ENCODE measurements at regions not wholly inside any gene's neighbourhood (a gene's known extent, or its start where the extent isn't known, plus 50 kb on each side); places are given as distances from the start of the nearest gene placed in this dataset.
"Not testable (repeated sequence)": the region's sequence is repeated elsewhere in the genome, so short reads cannot be mapped to it uniquely, and the experiment has no call there.

GRCh38 chr6:125454351-125454750 lies 152.6 kb upstream of the HDDC2 start:
- Histone ChIP-seq H3K27ac (ENCODE audit: insufficient read depth, low read depth, low read length) (no peak overlapping the region), H3K4me1 (ENCODE audit: control insufficient read depth, extremely low read depth, insufficient read depth, low read length) (no peaks in the 10 kb centered on the region), H3K9me1 (replicated peaks; ENCODE audit: control insufficient read depth, extremely low read depth, insufficient read depth, low read length) (no peaks in the 10 kb centered on the region), H2AFZ (ENCODE audit: low read depth, low read length) (no peak overlapping the region), H3K9ac (replicated peaks; ENCODE audit: extremely low read depth, insufficient read depth, low read length) (no peak overlapping the region), H4K20me1 (replicated peaks; ENCODE audit: control insufficient read depth, extremely low read depth, insufficient read depth, low read length) (no peaks in the 10 kb centered on the region), H3K27me3 (ENCODE audit: control insufficient read depth in 2 of 2, insufficient read depth in 2 of 2, low read length in 2 of 2) (no peaks in the 10 kb centered on the region), H3K4me2 (ENCODE audit: insufficient read depth, low read length) (no peak overlapping the region), H3K36me3 (ENCODE audit: control insufficient read depth in 2 of 2, extremely low read depth in 1 of 2, insufficient read depth in 2 of 2, low read length in 2 of 2) (no peaks in the 10 kb centered on the region), H3K79me2 (ENCODE audit: control insufficient read depth, insufficient read depth, low read length) (no peaks in the 10 kb centered on the region), H3K4me3 (replicated peaks in 1 of 3; ENCODE audit: insufficient read depth in 1 of 3, low read depth in 1 of 3, low read length in 3 of 3) (no peak overlapping the region), H3K9me3 (replicated peaks; ENCODE audit: control insufficient read depth, insufficient read depth, low read length) (no peaks in the 10 kb centered on the region)
- DNase-seq (ENCODE audit: low read depth, low spot score): no peak
- no peak for FAIRE-seq
- ChIA-PET POLR2A (no interaction called here), CTCF (no interaction called here)
- no TSS peak for BruUV-seq (replicated peaks)
- intact Hi-C loops (cut with micrococcal nuclease): no loop called here
- TF ChIP-seq POLR2A (IDR thresholded peaks at IDR 0.05; ENCODE audit: low read depth, low read length) (no peak), GATA2 (IDR thresholded peaks at IDR 0.05; ENCODE audit: insufficient read depth, insufficient read length, low read depth, low read length) (no peak), EZH2 (IDR thresholded peaks at IDR 0.05; ENCODE audit: borderline replicate concordance, low read depth, low read length, severe bottlenecking) (no peak), MYC (IDR thresholded peaks at IDR 0.05; ENCODE audit: low read depth, low read length) (no peak), FOS (IDR thresholded peaks at IDR 0.05; ENCODE audit: borderline replicate concordance, insufficient read depth, low read length) (no peak), POLR2AphosphoS5 (IDR thresholded peaks at IDR 0.05; ENCODE audit: insufficient read depth, low read depth, low read length) (no peak), JUN (IDR thresholded peaks at IDR 0.05; ENCODE audit: borderline replicate concordance, insufficient read depth, insufficient read length, low read depth) (no peak)
- TF ChIP-seq, protein P1, sequence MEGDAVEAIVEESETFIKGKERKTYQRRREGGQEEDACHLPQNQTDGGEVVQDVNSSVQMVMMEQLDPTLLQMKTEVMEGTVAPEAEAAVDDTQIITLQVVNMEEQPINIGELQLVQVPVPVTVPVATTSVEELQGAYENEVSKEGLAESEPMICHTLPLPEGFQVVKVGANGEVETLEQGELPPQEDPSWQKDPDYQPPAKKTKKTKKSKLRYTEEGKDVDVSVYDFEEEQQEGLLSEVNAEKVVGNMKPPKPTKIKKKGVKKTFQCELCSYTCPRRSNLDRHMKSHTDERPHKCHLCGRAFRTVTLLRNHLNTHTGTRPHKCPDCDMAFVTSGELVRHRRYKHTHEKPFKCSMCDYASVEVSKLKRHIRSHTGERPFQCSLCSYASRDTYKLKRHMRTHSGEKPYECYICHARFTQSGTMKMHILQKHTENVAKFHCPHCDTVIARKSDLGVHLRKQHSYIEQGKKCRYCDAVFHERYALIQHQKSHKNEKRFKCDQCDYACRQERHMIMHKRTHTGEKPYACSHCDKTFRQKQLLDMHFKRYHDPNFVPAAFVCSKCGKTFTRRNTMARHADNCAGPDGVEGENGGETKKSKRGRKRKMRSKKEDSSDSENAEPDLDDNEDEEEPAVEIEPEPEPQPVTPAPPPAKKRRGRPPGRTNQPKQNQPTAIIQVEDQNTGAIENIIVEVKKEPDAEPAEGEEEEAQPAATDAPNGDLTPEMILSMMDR (IDR thresholded peaks at IDR 0.05; ENCODE audit: extremely low read depth in 1 of 2, insufficient read depth in 1 of 2, low read depth in 1 of 2, low read length in 2 of 2): no peak
- TF ChIP-seq, protein P2, sequence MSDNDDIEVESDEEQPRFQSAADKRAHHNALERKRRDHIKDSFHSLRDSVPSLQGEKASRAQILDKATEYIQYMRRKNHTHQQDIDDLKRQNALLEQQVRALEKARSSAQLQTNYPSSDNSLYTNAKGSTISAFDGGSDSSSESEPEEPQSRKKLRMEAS (IDR thresholded peaks at IDR 0.05; ENCODE audit: insufficient read depth, insufficient read length): no peak
- dilution Hi-C loops (cut with MboI; ENCODE audit: extremely low pct_ligation_motif_present, low sequenced_read_pairs): no loop called here

- H3K9me3 ChIP-seq (replicated peaks; ENCODE audit: control insufficient read depth, insufficient read depth, low read length); H3K9ac ChIP-seq (replicated peaks; ENCODE audit: extremely low read depth, insufficient read depth, low read length); H2AFZ ChIP-seq (ENCODE audit: low read depth, low read length); dilution Hi-C loops (cut with MboI; ENCODE audit: extremely low pct_ligation_motif_present, low sequenced_read_pairs); H3K27ac ChIP-seq (ENCODE audit: insufficient read depth, low read depth, low read length); H3K4me1 ChIP-seq (ENCODE audit: control insufficient read depth, extremely low read depth, insufficient read depth, low read length); intact Hi-C loops (cut with micrococcal nuclease); POLR2A ChIA-PET; H3K9me1 ChIP-seq (replicated peaks; ENCODE audit: control insufficient read depth, extremely low read depth, insufficient read depth, low read length); CTCF ChIA-PET; BruUV-seq (replicated peaks); H3K36me3 ChIP-seq (ENCODE audit: control insufficient read depth in 2 of 2, extremely low read depth in 1 of 2, insufficient read depth in 2 of 2, low read length in 2 of 2); H3K4me3 ChIP-seq (replicated peaks in 1 of 3; ENCODE audit: insufficient read depth in 1 of 3, low read depth in 1 of 3, low read length in 3 of 3); H4K20me1 ChIP-seq (replicated peaks; ENCODE audit: control insufficient read depth, extremely low read depth, insufficient read depth, low read length); H3K79me2 ChIP-seq (ENCODE audit: control insufficient read depth, insufficient read depth, low read length); DNase-seq (ENCODE audit: low read depth, low spot score); H3K4me2 ChIP-seq (ENCODE audit: insufficient read depth, low read length); H3K27me3 ChIP-seq (ENCODE audit: control insufficient read depth in 2 of 2, insufficient read depth in 2 of 2, low read length in 2 of 2); FAIRE-seq: not testable (repeated sequence)
Observed at GRCh38 chr6:125458493-125458892, 156.7 kb upstream of the HDDC2 start.

DNA sequence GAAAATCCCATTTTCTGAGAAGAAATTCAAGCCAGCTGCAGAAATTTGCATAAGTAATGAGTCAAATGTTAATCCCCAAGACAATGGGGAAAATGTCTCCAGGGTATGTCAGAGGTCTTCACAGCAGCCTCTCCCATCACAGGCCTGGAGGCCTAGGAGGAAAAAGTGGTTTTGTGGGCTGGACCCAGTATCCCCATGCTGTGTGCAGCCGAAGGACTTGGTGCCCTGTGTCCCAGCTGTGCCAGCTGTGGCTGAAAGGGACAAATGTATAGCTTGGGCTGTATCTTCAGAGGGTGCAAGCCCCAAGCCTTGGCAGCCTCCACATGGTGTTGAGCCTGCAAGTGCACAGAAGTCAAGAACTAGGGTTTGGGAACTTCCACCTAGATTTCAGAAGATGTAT lies 163.6 kb upstream of the HDDC2 start:
- H4K20me1 ChIP-seq (replicated peaks; ENCODE audit: control insufficient read depth, extremely low read depth, insufficient read depth, low read length); H3K79me2 ChIP-seq (ENCODE audit: control insufficient read depth, insufficient read depth, low read length); intact Hi-C loops (cut with micrococcal nuclease); DNase-seq (ENCODE audit: low read depth, low spot score); CTCF ChIA-PET; H2AFZ ChIP-seq (ENCODE audit: low read depth, low read length); H3K4me2 ChIP-seq (ENCODE audit: insufficient read depth, low read length); FAIRE-seq; H3K36me3 ChIP-seq (ENCODE audit: control insufficient read depth in 2 of 2, extremely low read depth in 1 of 2, insufficient read depth in 2 of 2, low read length in 2 of 2); H3K27me3 ChIP-seq (ENCODE audit: control insufficient read depth in 2 of 2, insufficient read depth in 2 of 2, low read length in 2 of 2); BruUV-seq (replicated peaks); H3K9me3 ChIP-seq (replicated peaks; ENCODE audit: control insufficient read depth, insufficient read depth, low read length); H3K4me3 ChIP-seq (replicated peaks in 1 of 3; ENCODE audit: insufficient read depth in 1 of 3, low read depth in 1 of 3, low read length in 3 of 3); dilution Hi-C loops (cut with MboI; ENCODE audit: extremely low pct_ligation_motif_present, low sequenced_read_pairs); H3K9me1 ChIP-seq (replicated peaks; ENCODE audit: control insufficient read depth, extremely low read depth, insufficient read depth, low read length); POLR2A ChIA-PET; H3K9ac ChIP-seq (replicated peaks; ENCODE audit: extremely low read depth, insufficient read depth, low read length); H3K27ac ChIP-seq (ENCODE audit: insufficient read depth, low read depth, low read length); H3K4me1 ChIP-seq (ENCODE audit: control insufficient read depth, extremely low read depth, insufficient read depth, low read length): not testable (repeated sequence)

All from endothelial cell of umbilical vein (primary cell).